ENCODE measurements at regions not wholly inside any gene's neighbourhood (a gene's known extent, or its start where the extent isn't known, plus 50 kb on each side); places are given as distances from the start of the nearest gene placed in this dataset.

DNA sequence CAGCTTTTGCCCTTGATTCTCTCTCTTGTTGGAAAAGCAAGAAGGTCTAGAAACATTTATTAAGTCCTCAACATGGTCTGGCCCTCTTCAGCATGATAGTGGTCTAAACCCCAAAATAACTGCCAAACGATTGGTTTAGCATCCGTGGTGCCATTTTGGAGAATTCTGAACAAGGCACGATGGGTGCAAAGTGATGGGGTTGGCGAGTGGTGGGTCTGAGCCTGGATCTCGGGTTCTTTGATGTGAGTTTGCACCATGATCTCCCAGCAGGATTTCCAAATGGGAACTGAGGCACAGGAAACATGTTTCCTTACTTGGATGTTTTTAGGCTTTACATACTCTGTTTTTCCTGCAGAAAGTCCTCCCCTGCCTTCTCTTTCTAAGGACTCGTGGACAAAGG, 240.3 kb downstream of the MYCN start:
- DNase-seq, result no peak

DNA sequence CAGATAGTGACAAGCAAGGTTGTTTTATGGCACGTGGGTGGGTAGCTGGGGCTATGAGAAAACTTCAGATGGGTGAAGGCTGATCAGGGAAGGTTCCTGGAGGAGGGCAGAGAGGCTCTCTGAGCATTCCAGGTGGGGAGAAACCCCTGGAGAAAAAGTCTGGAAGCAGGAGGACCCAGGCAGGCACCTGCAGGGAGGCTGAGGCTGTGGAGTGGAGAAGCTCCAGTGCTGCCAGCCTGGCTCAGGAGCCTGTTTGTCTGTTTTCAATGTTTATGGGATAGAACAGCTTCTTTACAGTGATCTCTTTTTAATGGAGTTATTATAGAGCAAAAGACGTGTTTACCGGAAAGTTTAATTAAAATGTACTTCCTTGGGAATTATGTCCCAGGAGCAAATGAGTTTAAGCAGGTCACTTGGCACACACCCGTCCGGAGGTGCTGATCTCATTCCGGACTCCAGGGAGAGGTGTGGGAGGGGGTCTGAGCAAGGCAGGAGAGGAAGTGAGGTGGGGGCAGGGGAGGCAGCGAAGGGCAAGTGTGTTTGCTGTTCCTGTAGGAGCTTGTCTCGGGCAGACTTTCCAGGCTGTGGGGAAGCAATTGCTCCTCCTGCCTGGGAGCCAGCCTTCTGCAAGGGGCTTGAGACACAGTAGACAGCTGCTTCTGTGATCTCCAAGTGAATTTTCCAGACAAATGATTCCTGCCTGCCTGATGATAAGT, 239.5 kb downstream of the MYCN start:
- no peak for DNase-seq

DNA sequence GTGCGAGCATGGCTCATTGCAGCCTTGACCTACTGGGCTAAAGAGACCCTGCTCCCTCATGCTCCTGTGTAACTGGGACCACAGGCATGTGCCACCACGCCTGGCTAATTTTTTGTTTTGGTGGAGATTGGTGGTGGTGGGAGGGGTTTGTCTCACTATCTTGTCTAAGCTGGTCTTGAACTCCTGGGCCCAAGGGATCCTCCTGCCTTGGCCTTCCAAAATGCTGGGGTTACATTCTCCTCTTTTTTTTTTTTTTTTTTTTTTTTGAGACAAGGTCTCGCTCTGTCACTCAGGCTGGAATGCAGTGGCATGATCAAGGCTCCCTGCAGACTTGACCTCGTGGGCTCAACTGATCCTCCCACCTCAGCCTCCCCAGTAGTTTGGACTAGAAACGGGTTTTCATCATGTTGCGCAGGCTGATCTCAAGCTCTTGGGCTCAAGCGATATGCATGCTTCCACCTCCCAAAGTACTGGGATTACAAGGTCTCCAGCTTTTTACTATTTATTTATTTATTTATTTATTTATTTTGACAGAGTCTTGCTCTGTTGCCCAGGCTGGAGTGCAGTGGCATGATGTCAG, 238.3 kb downstream of the MYCN start:
- no peak for DNase-seq

DNA sequence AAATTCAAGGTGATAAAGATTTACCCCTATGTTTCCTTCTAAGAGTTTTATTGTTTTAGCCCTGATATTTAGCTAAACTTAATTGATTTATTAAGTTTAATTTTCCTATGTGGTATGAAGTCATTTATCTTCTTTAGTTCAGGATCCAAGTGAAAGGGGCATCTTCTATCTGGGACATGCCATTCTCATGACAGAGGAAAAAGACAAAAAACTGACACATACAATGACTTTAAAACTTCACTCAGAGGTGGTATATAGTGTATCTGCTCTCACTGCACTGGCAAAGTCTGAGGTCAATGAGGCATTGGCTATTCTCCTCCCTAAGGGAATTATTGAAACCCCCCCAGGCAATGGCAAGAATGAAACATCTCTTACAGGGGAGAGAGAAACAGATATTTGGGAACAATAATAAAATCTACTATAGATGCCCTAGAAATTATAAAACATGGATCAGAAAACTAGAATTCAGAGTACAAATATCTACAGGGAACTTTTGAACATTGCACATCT, 237.4 kb downstream of the MYCN start:
- no peak for DNase-seq

DNA sequence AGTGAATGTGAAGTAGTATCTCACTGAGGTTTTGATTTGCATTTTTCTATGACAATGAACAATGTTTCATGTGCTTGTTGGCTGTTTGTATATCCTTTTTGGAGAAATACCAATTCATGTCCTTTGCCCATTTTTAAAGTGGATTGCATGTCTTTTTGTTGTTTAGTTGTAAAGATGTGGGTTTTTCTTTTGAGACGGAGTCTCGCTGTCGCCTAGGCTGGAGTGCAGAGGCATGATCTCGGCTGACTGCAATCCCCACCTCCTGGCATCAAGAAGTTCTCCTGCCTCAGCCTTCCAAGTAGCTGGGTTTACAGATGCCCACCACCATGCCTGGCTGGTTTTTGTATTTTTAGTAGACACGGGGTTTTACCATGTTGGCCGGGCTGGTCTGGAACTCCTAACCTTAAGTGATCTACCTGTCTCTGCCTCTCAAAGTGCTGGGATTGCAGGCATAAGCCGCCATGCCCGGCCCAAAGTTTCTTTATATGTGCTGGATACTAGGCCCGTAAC, 236.7 kb downstream of the MYCN start:
- no peak for DNase-seq

DNA sequence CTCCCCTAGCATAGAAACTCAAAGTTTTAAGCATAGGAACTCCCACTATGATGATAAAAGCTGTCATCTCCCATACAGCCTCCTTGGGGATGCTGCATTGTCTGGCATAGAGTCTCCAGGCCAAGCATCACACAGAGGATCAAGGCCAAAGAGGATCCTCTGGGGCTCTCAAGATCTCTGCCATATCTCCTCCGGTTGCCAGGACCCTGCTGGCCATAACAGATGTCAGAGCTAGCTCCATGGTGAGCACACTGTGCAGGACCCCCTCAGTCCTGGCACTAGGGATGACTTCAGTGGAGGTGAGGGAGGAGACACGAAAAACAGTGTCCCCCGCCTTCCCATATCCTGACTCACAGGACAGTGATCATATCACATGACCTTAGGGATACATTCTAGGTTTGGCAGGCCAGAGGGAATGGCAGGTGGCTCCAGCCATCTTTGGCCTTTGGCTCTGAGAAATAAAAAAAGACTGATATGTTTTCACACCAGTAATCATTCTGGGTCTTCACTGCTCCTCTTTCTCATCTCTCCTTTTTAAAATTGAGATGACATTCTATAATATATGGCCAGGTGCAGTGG, 235.0 kb downstream of the MYCN start:
- no peak for DNase-seq

DNA sequence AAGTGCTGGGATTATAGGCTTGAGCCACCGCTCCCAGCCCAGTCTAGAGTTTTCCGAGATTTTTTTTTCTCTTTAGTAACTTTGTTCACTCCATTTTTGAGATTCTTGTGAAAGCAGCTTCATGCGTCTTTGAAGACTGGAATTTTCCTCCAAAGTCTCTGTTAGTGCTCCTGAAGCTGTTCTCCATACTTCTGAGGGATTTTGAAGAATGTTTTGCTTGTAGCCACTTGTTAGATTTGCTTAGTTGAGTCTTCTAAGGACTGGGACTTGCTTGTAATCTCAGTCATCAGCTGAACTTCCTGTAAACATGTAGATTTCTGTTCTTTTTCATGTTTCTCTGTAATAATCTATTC, 234.3 kb downstream of the MYCN start:
- no peak for DNase-seq

DNA sequence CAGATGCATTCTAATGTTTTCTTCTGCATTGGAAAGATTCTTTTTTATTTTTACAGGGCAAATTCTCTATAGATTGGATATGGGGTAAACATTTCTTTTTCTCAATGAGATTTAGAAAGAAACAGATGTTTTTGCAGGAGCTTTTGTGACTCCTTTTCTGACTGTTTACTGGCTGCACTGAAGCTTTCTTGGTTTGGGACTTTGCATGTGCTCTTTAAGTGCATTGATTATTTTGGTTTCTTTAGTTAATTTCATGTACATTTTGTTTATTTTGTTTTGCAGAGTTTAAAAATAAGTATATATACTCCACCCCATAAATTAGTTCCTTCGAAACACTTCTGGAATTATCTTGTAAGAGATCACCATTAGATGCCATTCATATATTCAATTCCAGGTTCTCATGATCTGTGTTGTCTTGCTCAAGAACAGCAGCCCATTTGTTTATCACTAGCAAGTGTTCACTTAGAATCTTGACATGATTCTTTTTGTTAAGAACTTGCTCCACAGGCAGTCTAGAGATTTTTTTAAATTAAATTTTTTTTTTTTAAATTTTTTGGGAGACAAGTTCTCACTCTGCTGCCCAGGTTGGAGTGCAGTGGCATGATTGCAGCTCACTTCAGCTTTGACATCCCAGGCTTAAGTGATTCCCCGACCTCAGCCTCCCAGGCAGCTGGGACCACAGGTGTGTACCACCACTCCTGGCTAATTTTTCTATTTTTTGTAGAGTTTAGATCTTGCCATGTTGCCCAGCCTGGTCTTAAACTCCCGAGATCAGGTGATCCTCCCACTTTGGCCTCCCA, 233.7 kb downstream of the MYCN start:
- DNase-seq, result no peak

DNA sequence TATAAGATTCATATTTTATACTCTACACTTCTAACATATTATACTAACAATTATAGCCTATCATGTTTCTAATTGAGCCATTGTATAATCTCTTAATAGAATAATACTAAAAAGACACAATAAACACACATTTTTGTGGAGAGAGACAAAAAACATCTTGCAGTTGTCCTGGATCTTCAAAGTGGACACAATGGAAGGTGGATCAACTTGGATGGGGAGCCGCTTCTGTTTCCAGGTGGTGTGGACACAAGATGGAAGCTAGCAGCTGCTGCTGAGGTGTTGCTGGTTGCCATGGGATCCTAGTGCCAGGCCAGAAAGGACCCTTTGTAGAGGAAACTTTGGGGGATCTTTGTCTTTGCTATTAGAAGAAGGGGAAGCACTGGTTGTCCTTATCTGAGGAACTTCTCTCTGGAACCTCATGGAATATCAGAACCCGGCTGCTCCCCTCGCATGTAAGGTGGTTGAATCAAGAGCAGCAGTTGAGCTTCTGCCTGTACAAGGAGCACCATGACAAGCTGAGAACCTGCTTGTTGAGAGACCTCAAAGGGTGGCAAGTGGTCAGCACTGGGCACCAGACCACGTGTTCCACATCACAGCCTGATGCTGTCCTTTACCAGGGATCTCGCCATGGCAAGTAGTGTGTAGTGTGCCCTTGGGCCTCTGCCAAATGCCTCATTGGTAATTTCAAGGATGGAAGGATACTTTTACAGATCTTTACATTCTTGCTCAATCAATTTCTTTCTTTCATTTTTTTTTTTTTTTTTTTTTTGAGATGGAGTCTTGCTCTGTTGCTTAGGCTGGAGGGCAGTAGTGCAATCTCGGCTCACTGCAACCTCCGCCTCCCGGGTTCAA, 232.2 kb downstream of the MYCN start:
- DNase-seq, result no peak

DNA sequence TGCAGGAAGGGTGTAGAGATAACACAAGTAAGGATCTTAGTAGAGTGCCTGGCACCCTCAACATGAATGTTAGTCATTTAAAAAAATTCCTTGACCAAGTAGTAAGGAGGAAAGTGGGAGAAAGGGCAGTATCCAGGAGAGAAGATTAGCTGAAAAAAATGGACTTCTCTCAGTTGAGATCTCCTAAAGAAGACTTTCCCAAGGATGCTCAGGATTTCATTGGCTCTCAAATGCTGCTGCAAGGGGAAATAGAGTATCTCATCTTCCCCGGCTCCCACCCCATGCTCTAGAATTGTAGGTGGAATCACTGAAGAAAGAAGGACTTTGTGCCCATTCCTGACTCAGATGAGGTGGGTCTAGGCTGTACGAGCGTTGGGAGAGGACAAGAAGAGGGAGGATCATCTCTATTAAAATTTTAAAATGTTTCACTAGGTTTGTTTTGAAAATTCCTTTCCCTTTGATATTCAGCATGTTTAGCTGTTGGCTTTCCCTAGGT, 231.1 kb downstream of the MYCN start:
- no peak for DNase-seq

DNA sequence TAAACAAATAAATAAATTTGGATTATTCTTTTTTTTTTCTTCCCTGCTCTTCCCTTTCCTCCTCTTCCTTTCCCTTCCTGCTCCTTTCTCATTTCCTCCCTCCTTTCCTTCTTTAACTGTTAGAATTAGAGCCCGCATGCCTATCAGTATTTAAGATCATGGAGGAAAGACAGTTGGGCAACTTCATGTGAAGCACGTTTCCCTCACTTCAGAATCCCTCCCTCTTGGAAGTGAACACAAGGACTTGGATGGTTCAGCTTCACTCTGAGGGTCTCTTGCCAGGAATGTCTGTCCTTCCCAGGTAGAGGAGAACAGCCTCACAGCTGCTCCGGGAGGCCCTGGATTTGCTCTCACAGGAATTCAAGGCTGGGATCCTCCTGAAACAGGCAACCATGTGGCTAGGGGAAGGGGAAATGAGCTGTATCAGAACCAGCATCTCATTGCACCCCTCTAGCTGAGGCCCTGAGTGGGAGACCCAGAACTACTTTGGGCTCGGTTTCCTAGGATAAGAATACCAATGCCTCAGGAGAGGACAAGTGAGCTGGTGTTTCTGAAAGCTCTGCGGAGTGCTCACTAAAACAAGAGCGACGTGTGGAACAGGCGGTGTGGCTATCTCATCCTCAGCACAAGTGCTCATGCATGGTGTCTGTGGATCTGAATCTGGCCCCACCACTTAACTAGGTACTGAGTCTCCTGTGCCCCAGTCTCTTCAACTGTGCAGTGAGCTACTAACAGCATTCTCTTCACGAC, 230.5 kb downstream of the MYCN start:
- DNase-seq, result no peak

DNA sequence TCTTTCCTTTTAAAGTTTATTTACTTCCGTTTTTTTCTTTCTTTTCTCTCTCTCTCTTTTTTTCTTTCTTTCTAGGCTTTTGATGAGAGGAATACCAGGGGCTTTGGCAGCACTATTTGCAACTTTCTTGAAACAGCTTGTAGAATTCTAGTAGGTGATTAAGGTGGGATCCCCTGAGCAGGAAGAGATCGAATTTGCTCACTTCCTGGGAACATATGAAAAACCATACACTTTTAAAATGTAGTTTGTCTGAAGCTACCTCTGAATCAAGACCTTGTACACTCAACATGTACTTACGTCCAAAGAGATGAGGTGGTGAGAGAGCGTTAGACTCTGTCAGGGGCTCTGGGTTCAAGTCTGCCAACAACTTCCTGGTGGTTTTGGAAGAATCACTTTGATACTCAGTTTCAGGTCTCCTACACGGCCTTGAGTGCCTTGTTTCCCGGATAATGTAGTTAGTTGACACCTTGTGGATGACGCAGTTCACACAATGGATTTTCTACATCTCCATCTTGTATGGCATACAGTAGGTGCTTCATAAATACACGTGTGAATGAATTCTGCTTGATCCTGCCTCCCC, 229.1 kb downstream of the MYCN start:
- no peak for DNase-seq

DNA sequence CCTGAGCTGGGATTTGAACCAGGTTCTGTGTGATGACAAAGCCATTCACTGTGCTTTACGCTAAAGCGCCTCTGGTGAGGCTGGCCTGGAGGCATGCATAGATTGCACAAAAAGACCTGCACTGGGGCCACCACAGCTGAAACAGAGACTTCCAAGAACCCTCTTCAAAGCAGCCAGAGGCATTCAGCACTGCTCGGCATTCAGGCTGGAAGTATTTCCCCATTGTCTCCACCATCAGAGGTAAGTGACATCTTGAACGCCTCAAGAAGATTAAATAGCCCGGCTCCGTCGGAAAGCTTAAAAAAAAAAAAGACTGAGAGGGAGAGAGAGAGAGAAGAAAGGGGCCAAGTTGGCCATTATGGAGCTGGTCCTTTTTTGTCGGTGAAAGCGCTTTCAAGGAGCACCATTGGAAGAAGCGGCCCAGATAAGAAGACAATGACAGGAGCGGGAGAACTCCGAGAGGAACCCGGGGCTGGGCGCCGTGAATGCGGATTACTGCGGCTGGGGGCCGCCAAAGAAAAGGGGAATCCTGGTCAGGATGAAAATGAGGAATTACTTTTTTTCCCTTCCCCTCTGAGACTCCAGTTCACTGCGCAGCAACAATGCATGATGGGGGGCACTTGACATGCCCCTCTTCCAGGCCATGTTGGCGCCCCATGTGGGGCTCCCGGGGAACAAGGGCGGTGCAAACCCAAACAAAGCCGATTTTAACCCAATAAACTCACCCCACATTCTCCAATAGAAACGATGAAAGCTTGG, 228.3 kb downstream of the MYCN start:
- no peak for DNase-seq

DNA sequence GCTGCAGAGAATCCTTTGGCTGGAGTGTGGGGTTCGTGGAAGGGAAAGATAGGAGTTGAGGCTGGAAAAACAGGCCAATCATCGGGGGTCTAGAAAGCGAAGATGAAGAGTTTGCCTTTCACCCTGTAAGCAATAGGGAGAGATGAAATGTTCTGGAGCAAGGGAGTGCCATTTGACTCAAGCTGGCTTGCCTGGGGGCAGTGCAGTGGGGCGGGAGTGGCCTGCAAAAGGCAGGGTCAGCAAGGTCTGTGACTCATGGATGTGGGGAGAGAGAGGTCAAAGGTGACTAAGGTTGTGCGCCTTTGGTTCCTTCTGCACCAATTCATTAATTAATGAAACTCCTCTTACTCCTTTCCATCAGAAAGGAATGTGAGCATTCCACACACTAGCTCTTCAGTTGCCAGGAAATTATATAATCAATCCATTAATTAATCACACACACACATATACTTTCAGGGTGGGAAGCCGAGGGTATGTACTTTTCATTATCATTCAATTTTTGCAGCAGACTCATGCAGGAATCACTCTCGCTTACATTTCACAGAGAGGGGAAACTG, 227.6 kb downstream of the MYCN start:
- no peak for DNase-seq

DNA sequence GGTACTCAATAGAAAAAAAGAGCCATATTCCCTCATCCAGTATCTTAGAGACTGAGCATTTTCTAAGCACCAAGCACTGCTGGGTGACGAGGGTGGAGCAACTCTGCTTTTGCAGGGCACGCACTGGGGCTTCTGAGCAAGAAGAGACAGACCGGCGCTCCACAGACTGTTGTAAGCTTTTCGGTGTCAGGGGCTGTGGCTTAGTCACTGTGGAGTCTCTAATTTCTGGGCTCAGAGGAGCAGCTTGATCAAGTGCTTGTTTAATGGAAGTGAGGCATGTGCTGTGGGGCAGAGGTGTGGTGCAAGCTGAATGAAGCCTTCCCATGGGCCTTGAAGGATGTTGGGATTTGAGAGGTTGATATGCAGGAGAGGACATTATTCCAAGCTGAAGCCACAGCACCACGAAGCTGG, 227.1 kb downstream of the MYCN start:
- no peak for DNase-seq

DNA sequence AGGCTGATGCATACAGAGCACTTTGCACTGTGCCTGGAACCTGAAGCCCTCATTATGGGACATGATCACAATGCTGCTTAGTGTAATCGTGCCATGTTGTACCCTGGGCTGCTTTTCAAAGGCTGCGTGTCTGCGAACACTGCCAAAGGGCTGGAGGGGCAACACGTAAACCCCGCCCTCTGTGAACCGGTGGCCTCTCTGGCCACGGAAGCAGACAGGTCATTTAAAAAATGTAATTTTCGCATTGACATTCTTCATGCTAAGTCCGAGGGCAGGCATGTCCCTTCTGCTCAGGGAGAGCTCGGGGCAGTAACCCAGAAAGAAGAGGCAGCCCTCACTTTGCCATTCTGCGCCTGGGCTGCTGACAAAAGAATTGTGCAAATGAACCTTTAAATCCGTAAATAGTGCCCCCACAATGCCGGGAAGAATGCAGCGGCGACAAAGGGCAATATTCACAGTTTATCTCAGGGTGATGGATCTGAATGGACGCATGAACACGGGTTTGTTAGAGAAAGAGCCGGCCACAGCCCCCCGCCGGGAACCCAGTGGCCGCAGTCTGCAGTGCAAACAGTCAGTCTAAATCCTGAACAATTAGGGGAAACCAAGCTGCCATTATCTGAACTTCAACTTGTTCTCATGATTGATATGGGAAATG, 226.1 kb downstream of the MYCN start:
- DNase-seq, result no peak

DNA sequence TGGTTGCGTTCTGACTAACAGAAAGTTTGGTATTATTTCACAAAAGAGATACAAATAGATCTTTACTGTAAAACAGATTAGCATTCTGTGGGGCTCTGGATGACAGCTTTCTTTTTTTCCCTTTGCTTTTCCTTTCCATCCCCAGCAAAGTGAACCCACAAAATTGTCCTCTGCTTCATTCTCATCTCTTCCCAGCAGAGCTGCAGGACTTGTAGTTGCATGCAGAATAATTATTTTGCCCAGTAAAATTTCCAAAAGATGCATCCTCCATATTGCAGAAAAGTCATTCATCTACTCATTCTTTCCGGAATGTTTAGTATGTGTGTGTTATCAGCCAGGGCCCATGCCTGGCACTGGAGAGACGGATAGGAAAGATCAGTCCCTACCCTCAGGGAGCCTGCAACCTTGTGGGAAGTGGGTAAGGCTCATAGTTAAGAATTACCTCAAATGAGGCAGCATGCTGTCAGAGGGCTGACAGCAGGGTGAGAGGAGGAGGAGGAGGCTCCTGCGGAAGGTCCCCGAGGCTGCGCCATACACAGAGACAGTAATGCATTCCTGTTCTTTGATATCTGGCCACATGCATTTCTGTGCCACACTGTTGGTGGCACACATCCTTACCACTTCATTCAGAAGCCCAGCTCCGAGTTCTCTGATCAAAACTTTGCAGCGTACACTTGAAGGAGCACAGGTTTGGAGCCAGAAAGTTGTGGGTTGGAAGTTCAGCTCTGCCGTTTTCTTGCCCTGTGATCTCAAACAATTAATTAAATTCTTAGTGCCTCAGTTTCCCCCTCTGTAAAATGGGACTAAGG, 225.4 kb downstream of the MYCN start:
- DNase-seq, result no peak

DNA sequence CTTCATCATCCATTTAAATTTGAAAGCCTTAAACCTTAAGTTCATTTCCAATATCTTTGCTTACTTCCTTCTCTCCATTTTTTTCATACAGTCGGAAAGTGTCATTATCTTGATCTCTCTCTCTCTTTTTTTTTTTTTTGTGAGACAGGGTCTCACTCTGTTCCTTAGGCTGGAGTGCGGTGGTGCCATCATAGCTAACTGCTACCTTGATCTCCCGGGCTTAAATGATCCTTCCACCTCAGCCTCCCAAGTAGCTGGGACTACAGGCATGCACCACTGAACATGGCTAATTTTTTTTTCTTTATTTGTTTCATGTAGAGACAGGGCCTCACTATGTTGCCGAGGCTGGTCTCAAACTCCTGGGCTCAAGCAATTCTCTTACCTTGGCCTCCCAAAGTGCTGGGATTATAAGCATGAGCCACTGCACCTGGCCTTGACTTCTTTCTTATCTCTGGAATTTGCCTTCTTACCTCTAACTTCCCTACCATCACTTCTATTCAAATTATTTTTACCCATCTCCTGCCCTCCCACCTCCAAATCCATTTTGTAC, 222.2 kb downstream of the MYCN start:
- DNase-seq, result no peak

All from RPMI8226 (cell line).